GM12874 (cell line): ENCODE measurements at regions not wholly inside any gene's neighbourhood (a gene's known extent, or its start where the extent isn't known, plus 50 kb on each side); places are given as distances from the start of the nearest gene placed in this dataset.

Source experiments
- CTCF ChIP-seq: IDR thresholded peaks from 2 replicates; pipeline ENCODE4 v1.5.1; 2011; ENCODE audit warnings: low read depth, mild to moderate bottlenecking, control low read depth, low read length, moderate library complexity; ENCODE audit not compliant: insufficient read depth

GRCh38 chr12:131486451-131487230 lies 224.2 kb upstream of the SFSWAP start:
- TF ChIP-seq CTCF: no peak

GRCh38 chr12:131487388-131488124 lies 223.3 kb upstream of the SFSWAP start:
- no peak for TF ChIP-seq CTCF

- TF ChIP-seq CTCF: no peak
These were observed 221.2 kb upstream of the SFSWAP start for GRCh38 chr12:131489718-131490117.

- TF ChIP-seq CTCF: no peak
These were observed 219.7 kb upstream of the SFSWAP start for GRCh38 chr12:131491155-131491554.

- no peak for TF ChIP-seq CTCF
These were observed 218.9 kb upstream of the SFSWAP start for GRCh38 chr12:131491916-131492490.

- no peak for TF ChIP-seq CTCF
These were observed 217.6 kb upstream of the SFSWAP start for GRCh38 chr12:131493068-131493826.

GRCh38 chr12:131494216-131494615 lies 216.7 kb upstream of the SFSWAP start:
- TF ChIP-seq CTCF: no peak
